ENCODE measurements at regions not wholly inside any gene's neighbourhood (a gene's known extent, or its start where the extent isn't known, plus 50 kb on each side); places are given as distances from the start of the nearest gene placed in this dataset.
A peak's percentile ranks its signal among the peaks of the same experiment; 100 is the strongest.

DNA sequence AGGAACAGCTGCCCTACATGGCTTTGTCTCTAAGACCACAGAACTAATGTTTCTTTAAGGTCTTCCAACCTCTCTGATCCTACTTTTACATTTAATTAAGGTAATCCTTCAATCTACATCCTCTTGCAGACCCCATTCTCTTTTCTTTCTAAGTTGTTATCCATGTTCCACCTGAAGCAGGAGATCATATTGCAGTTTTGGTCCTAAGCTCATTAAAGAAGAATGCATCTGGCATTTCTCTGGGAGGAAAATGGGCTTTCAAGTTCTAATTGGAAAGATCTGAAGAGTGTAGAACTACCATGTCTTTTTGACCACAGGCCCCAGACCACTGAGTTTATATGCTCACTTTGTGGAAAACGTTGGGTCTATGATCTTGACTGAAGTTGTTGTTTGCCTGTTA lies 111.2 kb downstream of the SEM1 start:
- Histone ChIP-seq H3K27me3 (no peaks in the 10 kb centered on the region), H3K36me3 (no peaks in the 10 kb centered on the region), H3K9me3 (no peaks in the 10 kb centered on the region), H3K4me1 (no peaks in the 10 kb centered on the region; the same call in none of the 2 replicates), H3K4me3 (ENCODE audit: low read depth, low read length) (no peak overlapping the region)
- DNase-seq: no peak
- TF ChIP-seq, protein P1, sequence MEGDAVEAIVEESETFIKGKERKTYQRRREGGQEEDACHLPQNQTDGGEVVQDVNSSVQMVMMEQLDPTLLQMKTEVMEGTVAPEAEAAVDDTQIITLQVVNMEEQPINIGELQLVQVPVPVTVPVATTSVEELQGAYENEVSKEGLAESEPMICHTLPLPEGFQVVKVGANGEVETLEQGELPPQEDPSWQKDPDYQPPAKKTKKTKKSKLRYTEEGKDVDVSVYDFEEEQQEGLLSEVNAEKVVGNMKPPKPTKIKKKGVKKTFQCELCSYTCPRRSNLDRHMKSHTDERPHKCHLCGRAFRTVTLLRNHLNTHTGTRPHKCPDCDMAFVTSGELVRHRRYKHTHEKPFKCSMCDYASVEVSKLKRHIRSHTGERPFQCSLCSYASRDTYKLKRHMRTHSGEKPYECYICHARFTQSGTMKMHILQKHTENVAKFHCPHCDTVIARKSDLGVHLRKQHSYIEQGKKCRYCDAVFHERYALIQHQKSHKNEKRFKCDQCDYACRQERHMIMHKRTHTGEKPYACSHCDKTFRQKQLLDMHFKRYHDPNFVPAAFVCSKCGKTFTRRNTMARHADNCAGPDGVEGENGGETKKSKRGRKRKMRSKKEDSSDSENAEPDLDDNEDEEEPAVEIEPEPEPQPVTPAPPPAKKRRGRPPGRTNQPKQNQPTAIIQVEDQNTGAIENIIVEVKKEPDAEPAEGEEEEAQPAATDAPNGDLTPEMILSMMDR (IDR thresholded peaks at IDR 0.05; ENCODE audit: low read depth, low read length): no peak

DNA sequence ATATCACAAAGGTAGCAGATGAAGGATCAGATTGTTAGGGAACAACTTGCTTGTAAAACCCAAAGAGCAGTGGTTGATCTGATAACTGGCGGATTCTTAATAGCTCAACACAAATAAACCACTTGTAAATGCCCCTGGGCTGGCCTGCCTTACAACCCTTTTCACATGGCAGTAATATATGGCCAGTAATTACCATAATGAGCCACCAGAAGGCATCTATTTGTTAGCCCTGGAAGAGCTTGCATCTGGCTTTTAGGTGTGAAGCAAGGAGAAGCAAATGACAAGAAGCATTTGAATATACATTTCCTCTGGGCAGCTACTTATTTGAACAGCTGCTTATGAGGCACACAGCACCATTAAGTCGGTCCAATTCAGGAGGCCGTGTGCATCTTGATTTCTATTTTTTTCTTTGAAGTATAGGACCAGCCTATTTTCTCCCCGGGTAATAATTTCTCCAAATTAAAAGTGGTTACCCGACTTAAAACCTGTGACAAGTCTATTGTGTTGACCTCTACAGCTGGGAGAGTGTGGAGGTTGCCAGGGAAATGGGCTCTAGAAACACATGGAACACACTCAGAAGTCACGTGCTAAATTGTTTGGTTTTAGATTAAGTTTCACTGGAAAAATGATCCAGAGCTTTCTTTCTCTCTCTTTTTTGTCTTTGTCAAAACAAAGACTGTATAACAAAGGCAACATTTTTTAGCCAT lies 113.4 kb downstream of the SEM1 start:
- Histone ChIP-seq H3K4me1 (no peaks in the 10 kb centered on the region; the same call in none of the 2 replicates), H3K27me3 (no peaks in the 10 kb centered on the region), H3K4me3 (ENCODE audit: low read depth, low read length) (no peak overlapping the region), H3K36me3 (no peaks in the 10 kb centered on the region), H3K9me3 (no peaks in the 10 kb centered on the region)
- TF ChIP-seq, protein P1 (IDR thresholded peaks at IDR 0.05; ENCODE audit: low read depth, low read length): peak; percentile 40; the same call in 1 of the 2 replicates
- DNase-seq: peak; percentile 27

DNA sequence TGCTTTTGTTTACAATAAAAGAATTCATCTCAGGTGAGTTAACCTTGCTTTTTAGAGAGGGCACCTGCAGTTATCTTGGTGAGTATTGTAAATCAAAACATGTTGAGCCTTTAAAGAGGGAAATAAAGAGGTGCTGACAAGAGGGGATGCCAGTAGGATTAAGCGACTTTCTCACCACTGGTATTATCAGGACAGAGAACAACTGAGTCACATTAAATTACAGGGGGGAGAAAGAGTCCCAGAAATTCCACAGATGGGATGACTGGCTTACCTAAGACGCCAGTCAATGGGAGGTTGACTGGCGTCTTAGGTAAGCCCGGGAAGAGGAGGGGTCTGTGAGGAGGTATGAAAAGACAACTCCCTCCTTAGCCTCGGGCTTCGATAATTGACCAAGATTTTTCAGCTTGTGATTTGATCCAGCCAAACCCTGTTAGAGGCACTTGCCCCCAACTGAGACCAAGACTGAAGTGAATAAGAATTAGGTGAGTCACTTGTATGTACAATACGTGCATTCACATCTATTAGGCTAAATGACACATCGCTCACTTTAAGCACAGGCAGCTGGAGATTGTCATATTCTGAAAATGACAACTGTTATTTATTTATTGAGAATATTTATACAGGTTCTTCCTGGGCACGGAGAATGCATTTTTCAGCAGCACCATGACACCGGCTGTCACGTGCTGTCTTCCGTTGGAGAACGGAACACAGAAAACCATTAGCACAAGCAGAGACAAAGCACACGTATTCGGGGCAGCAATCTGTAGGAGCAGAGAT lies 117.6 kb downstream of the SEM1 start:
- Histone ChIP-seq H3K9me3 (no peaks in the 10 kb centered on the region), H3K27me3 (no peaks in the 10 kb centered on the region), H3K4me3 (ENCODE audit: low read depth, low read length) (no peak overlapping the region), H3K36me3 (no peaks in the 10 kb centered on the region), H3K4me1 (no peaks in the 10 kb centered on the region)
- no peak for DNase-seq
- TF ChIP-seq, protein P1 (IDR thresholded peaks at IDR 0.05; ENCODE audit: low read depth, low read length): no peak

DNA sequence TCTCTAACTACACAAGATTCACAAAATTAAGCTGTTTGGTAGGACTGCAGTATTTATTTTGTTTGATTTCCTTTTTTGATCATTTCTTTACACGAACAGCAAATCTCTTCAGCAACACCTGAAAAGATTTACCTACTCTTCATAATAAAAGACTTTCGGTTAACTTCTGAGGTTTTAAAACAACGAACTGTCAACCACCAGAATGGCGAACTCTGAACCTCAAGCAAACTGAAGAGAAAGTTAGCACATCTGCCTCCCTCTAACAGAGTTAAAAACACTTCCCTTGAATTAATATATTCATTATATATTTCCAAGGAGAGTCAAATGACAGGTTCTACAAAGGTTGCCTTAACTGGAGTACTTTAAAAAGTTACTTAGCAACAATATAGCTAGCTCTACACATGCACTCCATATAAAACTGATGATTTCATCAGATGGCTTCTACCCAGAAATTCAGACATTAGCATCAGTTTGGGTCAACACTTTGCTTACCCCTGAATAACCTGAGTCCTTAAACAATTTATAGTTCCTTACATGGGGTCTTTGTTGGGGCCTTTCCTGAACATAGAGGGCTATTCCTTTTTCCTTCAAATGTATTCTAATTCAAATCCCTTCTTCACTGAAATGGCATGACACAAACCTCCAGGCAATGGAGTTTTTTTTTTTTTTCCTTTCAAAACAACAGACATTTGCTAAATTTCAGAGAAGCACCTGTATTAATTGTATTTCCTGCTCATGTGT lies 118.3 kb downstream of the SEM1 start:
- TF ChIP-seq, protein P1 (IDR thresholded peaks at IDR 0.05; ENCODE audit: low read depth, low read length): no peak
- DNase-seq: no peak
- no peaks in the 10 kb centered on the region for H3K9me3 ChIP-seq
- H3K4me3 ChIP-seq (ENCODE audit: low read depth, low read length): no peak overlapping the region
- no peaks in the 10 kb centered on the region for H3K27me3 ChIP-seq
- no peaks in the 10 kb centered on the region for H3K4me1 ChIP-seq
- H3K36me3 ChIP-seq: no peaks in the 10 kb centered on the region

DNA sequence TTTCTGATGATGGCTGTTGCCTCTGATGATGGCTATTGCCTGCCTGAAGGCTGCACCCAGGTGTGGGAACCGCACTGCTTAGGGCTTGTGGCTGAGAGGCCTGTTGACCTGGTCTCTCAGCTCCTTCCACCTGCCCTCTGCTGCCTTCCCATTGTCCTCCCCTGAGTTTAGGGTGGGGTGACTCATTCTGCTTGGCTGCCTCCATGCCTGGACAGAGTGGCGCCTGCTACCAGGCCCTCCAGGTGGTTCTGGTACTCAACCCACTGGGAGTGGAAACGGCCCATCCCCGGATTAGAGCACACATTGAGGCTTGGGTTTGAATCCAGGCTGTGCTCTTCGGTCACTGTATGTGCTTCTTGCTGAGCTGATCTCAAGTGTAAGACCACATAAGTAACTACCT lies 120.6 kb downstream of the SEM1 start:
- TF ChIP-seq, protein P1 (IDR thresholded peaks at IDR 0.05; ENCODE audit: low read depth, low read length): no peak
- no peaks in the 10 kb centered on the region for H3K27me3 ChIP-seq
- no peaks in the 10 kb centered on the region for H3K4me1 ChIP-seq
- DNase-seq: no peak
- no peaks in the 10 kb centered on the region for H3K9me3 ChIP-seq
- no peaks in the 10 kb centered on the region for H3K36me3 ChIP-seq
- no peak overlapping the region for H3K4me3 ChIP-seq (ENCODE audit: low read depth, low read length)
